ENCODE measurements at regions not wholly inside any gene's neighbourhood (a gene's known extent, or its start where the extent isn't known, plus 50 kb on each side); places are given as distances from the start of the nearest gene placed in this dataset.

GRCh38 chr5:53373451-53374158 is 106.8 kb upstream of the FST start:
- no peak for TF ChIP-seq POLR2A (IDR thresholded peaks at IDR 0.05)
- TF ChIP-seq, protein P1, sequence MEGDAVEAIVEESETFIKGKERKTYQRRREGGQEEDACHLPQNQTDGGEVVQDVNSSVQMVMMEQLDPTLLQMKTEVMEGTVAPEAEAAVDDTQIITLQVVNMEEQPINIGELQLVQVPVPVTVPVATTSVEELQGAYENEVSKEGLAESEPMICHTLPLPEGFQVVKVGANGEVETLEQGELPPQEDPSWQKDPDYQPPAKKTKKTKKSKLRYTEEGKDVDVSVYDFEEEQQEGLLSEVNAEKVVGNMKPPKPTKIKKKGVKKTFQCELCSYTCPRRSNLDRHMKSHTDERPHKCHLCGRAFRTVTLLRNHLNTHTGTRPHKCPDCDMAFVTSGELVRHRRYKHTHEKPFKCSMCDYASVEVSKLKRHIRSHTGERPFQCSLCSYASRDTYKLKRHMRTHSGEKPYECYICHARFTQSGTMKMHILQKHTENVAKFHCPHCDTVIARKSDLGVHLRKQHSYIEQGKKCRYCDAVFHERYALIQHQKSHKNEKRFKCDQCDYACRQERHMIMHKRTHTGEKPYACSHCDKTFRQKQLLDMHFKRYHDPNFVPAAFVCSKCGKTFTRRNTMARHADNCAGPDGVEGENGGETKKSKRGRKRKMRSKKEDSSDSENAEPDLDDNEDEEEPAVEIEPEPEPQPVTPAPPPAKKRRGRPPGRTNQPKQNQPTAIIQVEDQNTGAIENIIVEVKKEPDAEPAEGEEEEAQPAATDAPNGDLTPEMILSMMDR (IDR thresholded peaks at IDR 0.05): no peak
- no peak for TF ChIP-seq EP300 (IDR thresholded peaks at IDR 0.05)
- Histone ChIP-seq H3K27ac (no peak overlapping the region), H3K36me3 (no peaks in the 10 kb centered on the region), H3K4me3 (no peak overlapping the region), H3K27me3 (no peaks in the 10 kb centered on the region), H3K4me1 (ENCODE audit: insufficient read depth) (no peaks in the 10 kb centered on the region), H3K9me3 (no peaks in the 10 kb centered on the region)
- intact Hi-C loops (cut with DNase I): no loop called here
- WGBS, 3 donors: 85 to 91% (median 90%) methylated on average over 3 of the region's 3 CpGs
- no peak for DNase-seq

DNA sequence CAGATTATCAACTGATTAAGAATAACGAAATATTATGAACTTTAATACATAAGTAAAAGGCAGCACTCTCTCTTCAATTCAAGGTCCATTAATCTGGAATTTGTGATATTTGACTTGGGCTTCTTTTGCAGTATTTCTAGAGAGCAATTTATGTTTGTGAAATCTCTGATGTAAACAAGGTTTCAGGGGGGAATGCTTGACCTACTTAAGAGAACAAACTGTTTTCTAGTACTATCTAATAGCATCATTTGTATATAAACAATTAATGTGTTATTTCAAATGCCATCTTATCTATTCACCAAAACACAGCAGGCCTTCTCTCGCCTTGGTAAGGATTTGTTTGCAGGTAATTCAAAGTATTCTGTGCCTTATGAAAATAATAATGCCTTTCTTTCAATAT is 103.6 kb upstream of the FST start:
- WGBS, 3 donors: 41 to 70% (median 44%) methylated on average over 2 of the region's 2 CpGs
- Histone ChIP-seq H3K36me3 (no peaks in the 10 kb centered on the region), H3K27ac (no peak overlapping the region), H3K9me3 (no peaks in the 10 kb centered on the region), H3K27me3 (no peaks in the 10 kb centered on the region), H3K4me1 (ENCODE audit: insufficient read depth) (no peaks in the 10 kb centered on the region), H3K4me3 (no peak overlapping the region)
- DNase-seq: no peak
- TF ChIP-seq POLR2A (IDR thresholded peaks at IDR 0.05): no peak
- TF ChIP-seq, protein P1 (IDR thresholded peaks at IDR 0.05): no peak
- TF ChIP-seq EP300 (IDR thresholded peaks at IDR 0.05): no peak
- intact Hi-C loops (cut with DNase I): no loop called here

GRCh38 chr5:53378190-53378589 is 102.2 kb upstream of the FST start:
- Histone ChIP-seq H3K27me3 (no peaks in the 10 kb centered on the region), H3K36me3 (no peaks in the 10 kb centered on the region), H3K4me3 (no peak overlapping the region), H3K27ac (no peak overlapping the region), H3K9me3 (no peaks in the 10 kb centered on the region), H3K4me1 (ENCODE audit: insufficient read depth) (no peaks in the 10 kb centered on the region)
- intact Hi-C loops (cut with DNase I): no loop called here
- no peak for TF ChIP-seq POLR2A (IDR thresholded peaks at IDR 0.05)
- TF ChIP-seq, protein P1 (IDR thresholded peaks at IDR 0.05): no peak
- WGBS, 3 donors: 94 to 95% (median 95%) methylated on average over 2 of the region's 2 CpGs
- DNase-seq: no peak

GRCh38 chr5:53378590-53379247 is 101.7 kb upstream of the FST start:
- intact Hi-C loops (cut with DNase I): no loop called here
- Histone ChIP-seq H3K4me3 (no peak overlapping the region), H3K4me1 (ENCODE audit: insufficient read depth) (no peaks in the 10 kb centered on the region), H3K36me3 (no peaks in the 10 kb centered on the region), H3K9me3 (no peaks in the 10 kb centered on the region), H3K27me3 (no peaks in the 10 kb centered on the region), H3K27ac (no peak overlapping the region)
- TF ChIP-seq, protein P1 (IDR thresholded peaks at IDR 0.05): no peak
- TF ChIP-seq EP300 (IDR thresholded peaks at IDR 0.05) (no peak), POLR2A (IDR thresholded peaks at IDR 0.05) (no peak)
- no peak for DNase-seq
- 79 to 84% (median 82%) methylated on average over 3 of the region's 3 CpGs for WGBS, 3 donors
